COLO829 (cell line): ENCODE measurements at regions not wholly inside any gene's neighbourhood (a gene's known extent, or its start where the extent isn't known, plus 50 kb on each side); places are given as distances from the start of the nearest gene placed in this dataset.

Experiments used
- DNase-seq: peaks from one replicate; pipeline ENCODE4 v3.0.0; 2012; ENCODE audit warnings: low spot score

GRCh38 chr1:201708691-201709090 is 120.3 kb upstream of the IPO9 start:
- DNase-seq = no peak

- peak; percentile 54 for DNase-seq
These were observed 119.2 kb upstream of the IPO9 start for GRCh38 chr1:201709564-201710295.

- DNase-seq = no peak
These were observed 118.0 kb upstream of the IPO9 start for GRCh38 chr1:201710632-201711597.

GRCh38 chr1:201711811-201712210 is 117.1 kb upstream of the IPO9 start:
- no peak for DNase-seq

GRCh38 chr1:201712387-201713085 is 116.4 kb upstream of the IPO9 start:
- DNase-seq = no peak

- DNase-seq = peak; percentile 59
These were observed 115.7 kb upstream of the IPO9 start for GRCh38 chr1:201713086-201713810.

- DNase-seq = peak; percentile 88
These were observed 114.2 kb upstream of the IPO9 start for GRCh38 chr1:201714542-201715329.

GRCh38 chr1:201715351-201715750 is 113.6 kb upstream of the IPO9 start:
- DNase-seq = no peak

- no peak for DNase-seq
These were observed 112.9 kb upstream of the IPO9 start for GRCh38 chr1:201715801-201716741.

- no peak for DNase-seq
These were observed 112.2 kb upstream of the IPO9 start for GRCh38 chr1:201716742-201717135.

GRCh38 chr1:201717286-201717685 is 111.7 kb upstream of the IPO9 start:
- DNase-seq = no peak

GRCh38 chr1:201718346-201719202 is 110.4 kb upstream of the IPO9 start:
- DNase-seq = no peak

- no peak for DNase-seq
These were observed 109.0 kb upstream of the IPO9 start for GRCh38 chr1:201719812-201720521.

- no peak for DNase-seq
These were observed 108.5 kb upstream of the IPO9 start for GRCh38 chr1:201720522-201720844.

GRCh38 chr1:201721082-201722049 is 107.6 kb upstream of the IPO9 start:
- DNase-seq = no peak

- DNase-seq = no peak
These were observed 104.8 kb upstream of the IPO9 start for GRCh38 chr1:201724039-201724765.

- DNase-seq = no peak
These were observed 104.2 kb upstream of the IPO9 start for GRCh38 chr1:201724766-201725118.
